Thyroid gland (tissue), 4 donors: ENCODE measurements at regions not wholly inside any gene's neighbourhood (a gene's known extent, or its start where the extent isn't known, plus 50 kb on each side); places are given as distances from the start of the nearest gene placed in this dataset.

ENCODE experiments used
- POLR2A ChIP-seq, 2 donors: fragments of 450-650 bp; IDR thresholded peaks; one replicate each; pipeline ENCODE4 v1.6.1; 2017; ENCODE audit warnings: antibody characterized with exemption in 2 of 2, mild to moderate bottlenecking in 2 of 2, moderate library complexity in 1 of 2
- TF ChIP-seq, protein P1 (sequence below), 6 experiments: fragments of 200-600 bp in 3 of 6; fragments of 450-650 bp in 3 of 6; sonication (generic) in 3 of 6; IDR thresholded peaks; one replicate each; pipeline ENCODE4 v1.5.1; 2016 to 2019; ENCODE audit warnings: antibody characterized with exemption in 6 of 6, mild to moderate bottlenecking in 2 of 6, inconsistent platforms in 1 of 6, moderate library complexity in 1 of 6

DNA sequence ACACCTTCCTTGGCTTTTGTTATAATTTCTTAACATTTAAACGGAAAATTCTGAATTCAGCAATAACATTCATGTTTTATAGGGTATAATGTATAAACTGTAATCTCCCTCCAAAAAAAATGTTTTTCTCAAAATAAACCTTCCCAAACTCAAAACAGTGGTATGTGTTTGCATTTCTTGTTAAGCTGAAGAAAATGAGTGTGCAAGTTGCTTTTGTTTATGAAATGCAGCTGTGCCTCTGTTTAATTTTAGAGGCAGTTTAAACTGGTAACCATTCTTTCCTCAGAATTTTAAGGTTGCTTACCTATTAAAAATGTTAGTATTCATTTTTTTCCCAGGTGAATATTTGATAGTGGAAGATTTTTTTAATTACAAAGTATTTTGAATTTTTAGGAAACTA lies 105.0 kb upstream of the ANKRD50 start:
- TF ChIP-seq POLR2A (IDR thresholded peaks at IDR 0.05), result no peak
- TF ChIP-seq, protein P1, sequence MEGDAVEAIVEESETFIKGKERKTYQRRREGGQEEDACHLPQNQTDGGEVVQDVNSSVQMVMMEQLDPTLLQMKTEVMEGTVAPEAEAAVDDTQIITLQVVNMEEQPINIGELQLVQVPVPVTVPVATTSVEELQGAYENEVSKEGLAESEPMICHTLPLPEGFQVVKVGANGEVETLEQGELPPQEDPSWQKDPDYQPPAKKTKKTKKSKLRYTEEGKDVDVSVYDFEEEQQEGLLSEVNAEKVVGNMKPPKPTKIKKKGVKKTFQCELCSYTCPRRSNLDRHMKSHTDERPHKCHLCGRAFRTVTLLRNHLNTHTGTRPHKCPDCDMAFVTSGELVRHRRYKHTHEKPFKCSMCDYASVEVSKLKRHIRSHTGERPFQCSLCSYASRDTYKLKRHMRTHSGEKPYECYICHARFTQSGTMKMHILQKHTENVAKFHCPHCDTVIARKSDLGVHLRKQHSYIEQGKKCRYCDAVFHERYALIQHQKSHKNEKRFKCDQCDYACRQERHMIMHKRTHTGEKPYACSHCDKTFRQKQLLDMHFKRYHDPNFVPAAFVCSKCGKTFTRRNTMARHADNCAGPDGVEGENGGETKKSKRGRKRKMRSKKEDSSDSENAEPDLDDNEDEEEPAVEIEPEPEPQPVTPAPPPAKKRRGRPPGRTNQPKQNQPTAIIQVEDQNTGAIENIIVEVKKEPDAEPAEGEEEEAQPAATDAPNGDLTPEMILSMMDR (IDR thresholded peaks at IDR 0.05), result no peak
